ENCODE measurements at regions not wholly inside any gene's neighbourhood (a gene's known extent, or its start where the extent isn't known, plus 50 kb on each side); places are given as distances from the start of the nearest gene placed in this dataset.

GRCh38 chr1:232283864-232284263 is 346.1 kb downstream of the SIPA1L2 start:
- no peak for DNase-seq (ENCODE audit: low read depth in 2 of 2)

DNA sequence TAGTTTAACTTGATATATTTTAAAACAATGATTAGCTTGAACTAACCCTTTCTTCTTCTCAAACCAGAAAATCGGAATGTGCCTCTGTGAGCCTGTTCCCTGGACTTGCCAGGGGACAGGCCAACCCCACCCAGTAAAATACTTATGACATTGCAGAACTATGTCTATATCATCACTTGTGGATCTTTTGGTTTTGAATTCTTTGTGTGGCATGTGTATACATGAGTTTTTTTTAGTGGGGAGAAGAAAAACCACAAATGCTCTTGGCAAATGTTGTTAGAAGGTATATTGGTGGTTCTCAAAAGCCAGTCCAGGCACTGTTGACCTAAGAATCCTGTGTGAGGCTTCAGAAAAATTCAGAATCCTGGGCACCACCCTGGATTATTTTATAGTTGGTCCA is 347.4 kb downstream of the SIPA1L2 start:
- no peak for DNase-seq (ENCODE audit: low read depth in 2 of 2)

GRCh38 chr1:232280910-232281309 is 349.0 kb downstream of the SIPA1L2 start:
- DNase-seq (ENCODE audit: low read depth in 2 of 2) = no peak

DNA sequence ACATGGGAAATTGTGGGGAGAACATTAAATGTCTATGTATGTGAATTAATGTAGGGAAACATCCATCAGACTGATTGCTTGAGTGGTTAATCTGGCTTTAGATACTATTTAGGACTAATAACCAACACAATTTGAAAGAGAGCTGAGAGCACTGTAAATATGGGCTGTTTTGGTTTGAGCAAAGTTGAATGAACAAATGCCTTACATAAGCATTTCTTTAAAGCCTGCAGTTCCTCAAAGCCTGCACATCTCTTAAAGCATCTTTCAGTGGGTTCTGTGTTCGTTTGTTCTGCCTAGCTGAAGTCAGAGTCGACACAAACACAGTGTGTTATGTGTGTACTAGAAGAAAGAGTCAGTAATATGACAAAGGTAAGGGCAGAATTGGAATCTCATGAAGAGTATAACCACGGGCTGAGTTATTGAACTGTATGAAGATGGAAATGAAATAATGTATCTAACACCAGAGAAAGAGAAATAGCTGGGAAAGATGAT is 350.0 kb downstream of the SIPA1L2 start:
- DNase-seq (ENCODE audit: low read depth in 2 of 2) = no peak

GRCh38 chr1:232278925-232279324 is 351.0 kb downstream of the SIPA1L2 start:
- no peak for DNase-seq (ENCODE audit: low read depth in 2 of 2)

DNA sequence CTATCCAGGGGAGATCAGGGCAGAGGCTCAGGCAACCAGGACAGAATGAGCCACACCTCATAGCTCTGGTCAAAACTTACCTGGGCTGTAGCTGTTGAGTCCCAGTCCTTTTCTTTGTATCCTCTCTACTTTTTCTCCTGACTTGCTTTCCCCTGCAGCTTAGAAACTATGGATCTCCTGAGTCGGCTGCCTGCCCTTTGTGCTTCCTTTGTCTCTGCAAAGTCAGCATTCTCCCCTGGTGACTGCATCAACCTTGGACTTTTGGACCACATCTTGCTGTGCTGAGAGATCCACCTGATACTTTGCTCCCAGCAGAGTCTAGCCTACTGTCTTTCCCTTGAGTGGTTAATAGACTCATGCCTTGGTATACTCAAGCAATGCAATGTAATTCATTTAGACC is 353.3 kb downstream of the SIPA1L2 start:
- DNase-seq (ENCODE audit: low read depth in 2 of 2) = no peak

GRCh38 chr1:232274999-232275710 is 354.8 kb downstream of the SIPA1L2 start:
- no peak for DNase-seq (ENCODE audit: low read depth in 2 of 2)

DNA sequence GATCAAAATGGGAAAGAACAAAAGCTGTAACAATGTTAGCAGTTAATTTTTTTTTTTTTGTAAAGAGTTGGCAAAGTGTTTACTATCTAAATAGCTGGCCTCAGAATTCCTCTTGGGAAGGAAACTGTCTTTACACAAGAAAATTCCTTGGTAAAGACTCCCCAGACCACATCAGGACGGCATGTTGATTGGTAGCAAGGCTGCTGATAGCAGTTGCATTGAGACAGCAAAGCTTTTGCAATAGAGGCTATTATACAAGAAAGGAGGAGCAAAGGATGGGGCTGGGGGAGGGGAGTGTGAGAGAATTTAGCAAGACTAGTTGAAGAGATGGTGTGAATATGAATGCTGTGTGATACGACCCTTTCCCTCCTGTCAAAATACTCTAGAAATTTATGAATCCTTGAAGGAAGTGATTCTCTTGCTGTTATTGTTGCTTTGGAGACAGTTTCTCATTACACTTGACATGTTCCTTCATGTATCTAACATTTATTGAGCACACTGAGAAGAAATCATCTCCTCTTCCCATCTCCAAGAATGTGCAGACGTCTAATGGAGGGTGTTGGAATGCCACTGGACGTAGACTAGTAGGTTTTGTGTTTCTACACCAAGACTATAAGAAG is 355.6 kb downstream of the SIPA1L2 start:
- peak in 1 of 2 experiments; percentile 2 for DNase-seq (ENCODE audit: low read depth in 2 of 2)

- DNase-seq (ENCODE audit: low read depth in 2 of 2) = peak in 1 of 2 experiments; percentile 2
Observed at GRCh38 chr1:232273011-232273410, 356.9 kb downstream of the SIPA1L2 start.

- DNase-seq (ENCODE audit: low read depth in 2 of 2) = peak; percentile 32 to 33
Observed at GRCh38 chr1:232271991-232272589, 357.8 kb downstream of the SIPA1L2 start.

DNA sequence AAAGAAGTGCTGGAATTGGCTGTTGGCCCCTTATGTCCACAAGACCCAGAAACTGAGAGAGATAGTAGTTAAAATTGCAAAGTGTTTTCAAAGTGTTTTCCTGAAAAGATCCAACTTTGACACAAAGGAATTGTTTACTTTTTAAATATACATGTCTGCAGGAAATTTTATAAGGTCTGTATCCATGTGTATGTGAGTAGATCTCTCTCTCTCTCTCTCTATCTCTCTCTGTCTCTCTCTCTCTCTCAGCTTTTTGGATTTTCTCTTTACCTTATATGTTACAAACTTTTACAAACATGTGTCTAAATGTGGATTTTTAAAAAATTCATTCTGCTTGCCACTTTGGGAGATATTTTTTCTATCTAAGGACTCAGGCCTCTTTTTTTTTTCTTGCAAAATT is 358.6 kb downstream of the SIPA1L2 start:
- DNase-seq (ENCODE audit: low read depth in 2 of 2) = no peak

GRCh38 chr1:232269988-232270387 is 359.9 kb downstream of the SIPA1L2 start:
- DNase-seq (ENCODE audit: low read depth in 2 of 2) = no peak

GRCh38 chr1:232267837-232268598 is 361.9 kb downstream of the SIPA1L2 start:
- DNase-seq (ENCODE audit: low read depth in 2 of 2) = no peak

- no peak for DNase-seq (ENCODE audit: low read depth in 2 of 2)
Observed at GRCh38 chr1:232267092-232267836, 362.7 kb downstream of the SIPA1L2 start.

GRCh38 chr1:232263452-232263851 is 366.5 kb downstream of the SIPA1L2 start:
- no peak for DNase-seq (ENCODE audit: low read depth in 2 of 2)

DNA sequence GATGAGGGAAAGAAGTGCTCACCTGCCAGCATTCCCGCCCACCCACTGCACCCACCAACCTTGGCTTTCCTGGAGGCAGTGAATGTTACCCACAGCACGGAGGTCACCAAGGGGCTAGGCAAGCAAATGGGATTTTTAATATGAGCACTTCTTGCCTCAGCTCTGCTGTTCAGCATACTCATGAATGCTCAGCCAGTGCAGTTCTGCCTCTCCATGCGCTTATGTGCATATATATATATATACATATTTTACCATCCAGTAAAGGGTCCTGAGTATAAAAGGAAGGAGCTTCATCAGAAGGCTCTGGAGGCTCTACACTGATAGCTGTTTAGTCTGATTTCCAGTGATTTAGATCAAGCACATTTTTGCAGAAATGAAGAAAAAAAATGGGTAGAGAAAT is 366.9 kb downstream of the SIPA1L2 start:
- DNase-seq (ENCODE audit: low read depth in 2 of 2) = no peak

GRCh38 chr1:232260861-232261260 is 369.1 kb downstream of the SIPA1L2 start:
- no peak for DNase-seq (ENCODE audit: low read depth in 2 of 2)

DNA sequence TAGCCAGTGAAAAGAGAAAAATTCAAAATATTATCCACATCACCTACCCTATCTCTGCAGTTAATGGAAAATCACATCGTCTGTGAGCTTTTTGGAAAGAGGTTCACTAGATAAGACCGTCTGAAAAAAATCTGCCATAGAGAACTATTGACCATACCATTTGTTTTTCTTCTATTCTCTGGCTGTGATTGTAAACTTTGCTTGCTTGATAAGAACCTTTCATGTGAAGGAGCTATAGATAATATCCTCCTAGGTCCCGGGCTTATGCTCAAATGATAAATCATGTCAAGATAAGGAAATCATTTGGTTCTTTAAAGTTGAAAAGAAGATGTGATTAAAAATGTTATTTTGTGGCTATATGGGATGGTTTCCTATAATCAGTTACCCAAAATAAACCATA is 369.9 kb downstream of the SIPA1L2 start:
- DNase-seq (ENCODE audit: low read depth in 2 of 2) = no peak

DNA sequence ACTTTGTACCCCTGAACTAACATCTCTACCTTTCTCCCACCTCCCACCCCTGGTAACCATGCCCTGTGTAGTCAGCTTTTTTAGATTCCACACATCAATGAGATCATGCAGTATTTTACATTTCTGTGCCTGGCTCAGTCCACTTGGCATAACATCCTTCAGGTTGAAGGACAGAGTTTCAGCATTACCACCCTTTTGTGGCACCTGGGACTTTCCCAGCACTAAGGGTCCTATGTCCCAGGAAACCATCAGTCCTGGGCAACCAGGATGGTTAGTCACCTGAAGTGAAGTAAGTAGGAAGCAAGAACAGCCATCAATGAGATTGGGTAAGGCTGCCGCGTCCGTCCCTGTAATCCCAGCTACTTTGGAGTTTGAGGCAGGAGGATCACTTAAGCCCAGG is 370.6 kb downstream of the SIPA1L2 start:
- no peak for DNase-seq (ENCODE audit: low read depth in 2 of 2)

- no peak for DNase-seq (ENCODE audit: low read depth in 2 of 2)
Observed at GRCh38 chr1:232252546-232253118, 377.3 kb downstream of the SIPA1L2 start.

- no peak for DNase-seq (ENCODE audit: low read depth in 2 of 2)
Observed at GRCh38 chr1:232250838-232251237, 379.1 kb downstream of the SIPA1L2 start.
